Dendritic cell treated with granulocyte-macrophage colony-stimulating factor and Interleukin-4, amounts not matched to agents 40 ng/mL and 50 ng/mL, for 4 days (primary cell): ENCODE measurements at regions not wholly inside any gene's neighbourhood (a gene's known extent, or its start where the extent isn't known, plus 50 kb on each side); places are given as distances from the start of the nearest gene placed in this dataset.

Experiments
- H3K27ac Mint-ChIP-seq: one replicate; pipeline ENCODE4 v1.8.0; 2022; ENCODE audit warnings: mild to moderate bottlenecking, mixed read lengths
- H3K27me3 Mint-ChIP-seq: one replicate; pipeline ENCODE4 v1.8.0; 2022; ENCODE audit warnings: mild to moderate bottlenecking, mixed read lengths
- H3K36me3 Mint-ChIP-seq: one replicate; pipeline ENCODE4 v1.8.0; 2022; ENCODE audit warnings: low read depth, mixed read lengths
- H3K4me1 Mint-ChIP-seq: one replicate; pipeline ENCODE4 v1.8.0; 2022; ENCODE audit warnings: low read depth, mixed read lengths
- H3K4me3 Mint-ChIP-seq: one replicate; pipeline ENCODE4 v1.8.0; 2022; ENCODE audit warnings: mild to moderate bottlenecking, moderate library complexity, mixed read lengths
- H3K9me3 Mint-ChIP-seq: one replicate; pipeline ENCODE4 v1.8.0; 2022; ENCODE audit warnings: mixed read lengths
- intact Hi-C: fragments of 100-400 bp; cut with micrococcal nuclease; formaldehyde crosslinking; loops from one replicate; pipeline ENCODE4 v1.15.0; 2022

- Mint-ChIP-seq H3K4me1 (peaks cover 26% of the 10 kb centered on the region), H3K36me3 (no peaks in the 10 kb centered on the region), H3K27me3 (no peaks in the 10 kb centered on the region), H3K4me3 (no peak overlapping the region), H3K9me3 (no peaks in the 10 kb centered on the region), H3K27ac (no peak overlapping the region)
- intact Hi-C loops: no loop called here
Observed at GRCh38 chr6:134714679-134715078, 235.2 kb downstream of the ALDH8A1 start.

- peaks cover 20% of the 10 kb centered on the region for H3K4me1 Mint-ChIP-seq
- no peaks in the 10 kb centered on the region for H3K9me3 Mint-ChIP-seq
- no peak overlapping the region for H3K27ac Mint-ChIP-seq
- no peaks in the 10 kb centered on the region for H3K27me3 Mint-ChIP-seq
- H3K36me3 Mint-ChIP-seq: no peaks in the 10 kb centered on the region
- H3K4me3 Mint-ChIP-seq: no peak overlapping the region
- intact Hi-C loops: no loop called here
Observed at GRCh38 chr6:134714113-134714512, 235.8 kb downstream of the ALDH8A1 start.

GRCh38 chr6:134712311-134712710 lies 237.6 kb downstream of the ALDH8A1 start:
- peaks cover 33% of the 10 kb centered on the region for H3K4me1 Mint-ChIP-seq
- no peak overlapping the region for H3K4me3 Mint-ChIP-seq
- H3K36me3 Mint-ChIP-seq: no peaks in the 10 kb centered on the region
- H3K27me3 Mint-ChIP-seq: peaks cover under 1% of the 10 kb centered on the region
- no peaks in the 10 kb centered on the region for H3K9me3 Mint-ChIP-seq
- no peak overlapping the region for H3K27ac Mint-ChIP-seq
- intact Hi-C loops: no loop called here

- Mint-ChIP-seq H3K4me1 (peaks cover 30% of the 10 kb centered on the region), H3K36me3 (no peaks in the 10 kb centered on the region), H3K27me3 (peaks cover 3% of the 10 kb centered on the region), H3K27ac (no peak overlapping the region), H3K4me3 (no peak overlapping the region), H3K9me3 (no peaks in the 10 kb centered on the region)
- intact Hi-C loops: no loop called here
Observed at GRCh38 chr6:134708079-134708478, 241.8 kb downstream of the ALDH8A1 start.

GRCh38 chr6:134707342-134708031 lies 242.4 kb downstream of the ALDH8A1 start:
- H3K9me3 Mint-ChIP-seq: no peaks in the 10 kb centered on the region
- intact Hi-C loops: no loop called here
- no peak overlapping the region for H3K4me3 Mint-ChIP-seq
- H3K27me3 Mint-ChIP-seq: peaks cover 3% of the 10 kb centered on the region
- H3K4me1 Mint-ChIP-seq: peaks cover 30% of the 10 kb centered on the region
- no peaks in the 10 kb centered on the region for H3K36me3 Mint-ChIP-seq
- no peak overlapping the region for H3K27ac Mint-ChIP-seq

GRCh38 chr6:134706806-134707205 lies 243.1 kb downstream of the ALDH8A1 start:
- intact Hi-C loops: no loop called here
- no peaks in the 10 kb centered on the region for H3K36me3 Mint-ChIP-seq
- peaks cover 3% of the 10 kb centered on the region for H3K27me3 Mint-ChIP-seq
- H3K4me3 Mint-ChIP-seq: no peak overlapping the region
- peaks cover 30% of the 10 kb centered on the region for H3K4me1 Mint-ChIP-seq
- no peaks in the 10 kb centered on the region for H3K9me3 Mint-ChIP-seq
- H3K27ac Mint-ChIP-seq: no peak overlapping the region

- Mint-ChIP-seq H3K9me3 (no peaks in the 10 kb centered on the region), H3K27me3 (peaks cover 3% of the 10 kb centered on the region), H3K4me3 (no peak overlapping the region)
Observed at GRCh38 chr6:134706153-134706552, 243.7 kb downstream of the ALDH8A1 start.

GRCh38 chr6:134703206-134703605 lies 246.7 kb downstream of the ALDH8A1 start:
- H3K9me3 Mint-ChIP-seq: no peaks in the 10 kb centered on the region
- no peaks in the 10 kb centered on the region for H3K36me3 Mint-ChIP-seq
- H3K4me3 Mint-ChIP-seq: no peak overlapping the region
- H3K4me1 Mint-ChIP-seq: peaks cover 12% of the 10 kb centered on the region
- no peak overlapping the region for H3K27ac Mint-ChIP-seq
- peaks cover 3% of the 10 kb centered on the region for H3K27me3 Mint-ChIP-seq
- intact Hi-C loops: no loop called here

More at GRCh38 chr6:134706153-134706552, 243.7 kb downstream of the ALDH8A1 start:
- Mint-ChIP-seq H3K4me1 (peaks cover 30% of the 10 kb centered on the region), H3K27ac (no peak overlapping the region), H3K36me3 (no peaks in the 10 kb centered on the region)
- intact Hi-C loops: no loop called here

- intact Hi-C loops: no loop called here
- Mint-ChIP-seq H3K27me3 (peaks cover 4% of the 10 kb centered on the region), H3K4me3 (no peak overlapping the region), H3K9me3 (no peaks in the 10 kb centered on the region), H3K27ac (no peak overlapping the region), H3K4me1 (peaks cover 4% of the 10 kb centered on the region), H3K36me3 (no peaks in the 10 kb centered on the region)
Observed at GRCh38 chr6:134702279-134702678, 247.6 kb downstream of the ALDH8A1 start.

- Mint-ChIP-seq H3K4me3 (no peak overlapping the region), H3K27ac (no peak overlapping the region), H3K36me3 (no peaks in the 10 kb centered on the region), H3K4me1 (no peaks in the 10 kb centered on the region), H3K9me3 (no peaks in the 10 kb centered on the region), H3K27me3 (peaks cover 1% of the 10 kb centered on the region)
- intact Hi-C loops: no loop called here
Observed at GRCh38 chr6:134701301-134701700, 248.6 kb downstream of the ALDH8A1 start.

- H3K27me3 Mint-ChIP-seq: peaks cover 3% of the 10 kb centered on the region
- H3K4me3 Mint-ChIP-seq: no peak overlapping the region
- H3K9me3 Mint-ChIP-seq: no peaks in the 10 kb centered on the region
- H3K27ac Mint-ChIP-seq: no peak overlapping the region
- H3K36me3 Mint-ChIP-seq: no peaks in the 10 kb centered on the region
- no peaks in the 10 kb centered on the region for H3K4me1 Mint-ChIP-seq
- intact Hi-C loops: no loop called here
Observed at GRCh38 chr6:134698228-134698627, 251.7 kb downstream of the ALDH8A1 start.

GRCh38 chr6:134692008-134692407 lies 257.9 kb downstream of the ALDH8A1 start:
- intact Hi-C loops: no loop called here
- H3K4me3 Mint-ChIP-seq: no peak overlapping the region
- no peaks in the 10 kb centered on the region for H3K36me3 Mint-ChIP-seq
- peaks cover 30% of the 10 kb centered on the region for H3K27me3 Mint-ChIP-seq
- no peak overlapping the region for H3K27ac Mint-ChIP-seq
- no peaks in the 10 kb centered on the region for H3K9me3 Mint-ChIP-seq
- no peaks in the 10 kb centered on the region for H3K4me1 Mint-ChIP-seq

GRCh38 chr6:134691180-134691579 lies 258.7 kb downstream of the ALDH8A1 start:
- H3K27ac Mint-ChIP-seq: no peak overlapping the region
- intact Hi-C loops: no loop called here
- H3K36me3 Mint-ChIP-seq: no peaks in the 10 kb centered on the region
- no peaks in the 10 kb centered on the region for H3K9me3 Mint-ChIP-seq
- peaks cover 30% of the 10 kb centered on the region for H3K27me3 Mint-ChIP-seq
- peaks cover 2% of the 10 kb centered on the region for H3K4me1 Mint-ChIP-seq
- H3K4me3 Mint-ChIP-seq: no peak overlapping the region

GRCh38 chr6:134690048-134690447 lies 259.9 kb downstream of the ALDH8A1 start:
- Mint-ChIP-seq H3K36me3 (no peaks in the 10 kb centered on the region), H3K4me3 (no peak overlapping the region), H3K4me1 (peaks cover 5% of the 10 kb centered on the region), H3K27ac (no peak overlapping the region), H3K9me3 (no peaks in the 10 kb centered on the region), H3K27me3 (peaks cover 30% of the 10 kb centered on the region)
- intact Hi-C loops: no loop called here

- H3K27ac Mint-ChIP-seq: no peak overlapping the region
- no peak overlapping the region for H3K4me3 Mint-ChIP-seq
- peaks cover 30% of the 10 kb centered on the region for H3K27me3 Mint-ChIP-seq
- no peaks in the 10 kb centered on the region for H3K36me3 Mint-ChIP-seq
- intact Hi-C loops: no loop called here
- H3K4me1 Mint-ChIP-seq: peaks cover 8% of the 10 kb centered on the region
- H3K9me3 Mint-ChIP-seq: no peaks in the 10 kb centered on the region
Observed at GRCh38 chr6:134689641-134690040, 260.3 kb downstream of the ALDH8A1 start.
